GM18511 (cell line): ENCODE measurements at regions not wholly inside any gene's neighbourhood (a gene's known extent, or its start where the extent isn't known, plus 50 kb on each side); places are given as distances from the start of the nearest gene placed in this dataset.

ENCODE experiments used
- ATAC-seq: cut with Tn5 transposase; IDR thresholded peaks from one replicate; pipeline ENCODE4 v1.9.1; 2021; ENCODE audit warnings: mild to moderate bottlenecking, moderate library complexity; ENCODE audit not compliant: unreplicated experiment

DNA sequence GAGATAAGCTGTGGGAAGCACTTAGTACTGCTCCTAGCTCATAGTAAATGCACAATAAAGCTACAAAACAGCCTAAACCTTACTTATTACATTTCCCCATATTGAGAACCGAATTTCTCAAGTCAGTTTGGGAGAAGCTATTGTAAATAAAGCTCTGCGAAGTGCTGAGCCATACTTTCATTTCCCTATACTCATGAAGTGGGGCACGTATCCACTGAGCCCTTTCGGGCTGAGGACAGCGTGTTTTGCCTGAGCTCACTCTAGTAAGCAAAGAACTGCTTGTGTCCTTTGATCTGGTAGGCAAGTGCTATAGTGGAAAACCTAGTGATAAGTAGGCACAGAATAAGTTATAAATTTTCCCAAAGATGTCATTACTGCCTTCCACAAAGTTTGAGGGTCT, 165.0 kb downstream of the RSL24D1 start:
- ATAC-seq: no peak

DNA sequence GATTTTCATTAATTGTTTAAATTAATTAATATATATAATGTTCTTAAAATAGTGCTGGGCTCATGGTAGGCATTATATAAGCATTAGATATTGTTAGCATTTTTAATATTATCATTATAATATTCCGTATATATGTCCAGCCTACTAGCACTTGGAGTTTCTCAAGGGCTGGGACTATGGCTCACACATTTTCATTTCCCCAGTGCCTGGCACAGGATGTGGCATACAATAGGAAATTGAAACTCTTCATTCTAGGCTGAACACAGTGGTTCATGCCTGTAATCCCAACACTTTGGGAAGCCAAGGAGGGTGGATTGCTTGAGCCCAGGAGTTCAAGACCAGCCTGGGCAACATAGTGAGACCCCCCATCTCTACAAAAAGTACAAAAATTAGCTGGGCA, 170.4 kb downstream of the RSL24D1 start:
- ATAC-seq: no peak

DNA sequence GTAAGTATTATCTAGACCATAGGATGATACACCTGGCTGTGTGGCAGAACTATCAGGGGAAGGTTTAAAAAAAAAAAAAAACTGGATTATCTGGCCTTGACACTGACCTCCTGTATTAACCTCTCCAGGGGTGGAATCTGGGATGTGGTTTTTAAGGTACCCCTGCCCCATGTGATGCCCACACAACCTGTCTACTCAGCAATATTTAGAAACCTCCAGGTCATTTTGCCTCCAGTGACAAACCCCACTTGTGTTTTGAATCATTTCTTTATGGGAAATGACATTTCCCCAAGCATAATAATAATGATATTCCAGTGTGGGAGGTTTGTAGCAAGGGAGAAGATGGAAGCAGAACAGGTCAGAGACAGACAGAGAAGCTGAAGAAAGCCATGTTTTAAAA, 179.1 kb downstream of the RSL24D1 start:
- ATAC-seq: no peak

DNA sequence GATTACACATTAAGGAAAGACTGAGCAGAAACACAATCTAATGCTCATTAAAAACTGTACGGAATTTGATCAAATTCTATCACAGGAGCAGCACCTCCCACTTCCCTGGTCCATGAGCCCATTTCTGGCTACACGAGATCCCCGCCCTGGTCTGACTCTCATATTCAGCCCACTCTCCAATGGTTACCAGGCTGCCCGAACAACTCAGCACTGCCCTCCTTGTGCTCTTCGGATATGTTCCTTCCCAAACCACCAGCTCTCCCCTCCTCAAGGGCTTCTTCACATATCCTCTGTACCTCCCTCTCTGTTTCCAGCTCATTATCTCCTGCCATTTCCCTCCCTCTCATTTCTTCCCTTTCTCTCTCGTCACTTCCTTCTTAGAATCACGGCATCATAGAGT, 180.5 kb downstream of the RSL24D1 start:
- ATAC-seq: no peak

DNA sequence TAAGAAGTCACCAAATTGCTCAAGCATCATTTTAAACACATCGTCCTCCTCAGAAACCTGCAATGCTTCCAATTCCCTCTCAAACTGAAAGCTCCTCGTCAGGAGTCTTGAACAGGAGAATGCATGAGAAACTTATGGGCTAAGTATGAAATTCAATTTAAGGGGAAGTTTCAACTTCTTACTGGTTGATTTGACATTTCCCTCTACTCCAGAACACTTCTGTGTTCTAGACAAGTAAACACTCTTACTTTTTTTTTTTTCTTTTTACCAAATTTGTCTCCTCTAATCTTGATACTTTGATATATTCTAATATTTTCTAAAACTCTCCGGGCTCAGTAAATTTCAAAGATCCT, 181.7 kb downstream of the RSL24D1 start:
- ATAC-seq: no peak

DNA sequence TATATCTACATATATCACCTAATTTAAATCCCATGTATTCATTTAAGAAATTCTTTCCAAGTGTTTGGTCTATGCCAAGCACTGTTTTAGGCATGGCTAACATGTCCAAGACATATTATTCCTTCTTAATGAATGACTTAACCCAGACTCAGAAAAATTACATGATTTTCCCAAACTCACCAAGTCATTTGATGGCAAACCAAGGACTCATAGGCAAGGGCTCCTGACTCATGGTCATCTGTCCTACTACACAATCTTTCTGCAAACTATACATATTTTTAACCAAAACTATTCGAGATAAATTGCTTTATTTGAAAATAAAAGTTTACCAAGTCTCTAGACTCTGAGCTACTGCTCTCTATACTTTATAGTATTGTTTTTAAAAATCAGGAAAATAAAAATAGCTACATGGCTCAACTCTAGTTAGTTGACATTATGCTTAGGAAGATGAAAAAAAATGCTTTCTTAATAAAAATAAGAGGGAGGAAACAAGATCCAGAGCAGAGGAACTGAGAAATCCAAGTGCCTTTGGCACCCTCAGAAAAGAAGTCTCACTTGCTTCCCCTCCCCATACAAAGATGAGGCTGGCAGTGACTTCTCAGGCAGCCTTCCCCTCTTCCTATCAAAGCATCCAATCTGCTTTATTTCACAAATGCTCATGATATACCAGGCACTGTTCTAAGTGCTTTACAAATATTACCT, 182.2 kb downstream of the RSL24D1 start:
- ATAC-seq: no peak

DNA sequence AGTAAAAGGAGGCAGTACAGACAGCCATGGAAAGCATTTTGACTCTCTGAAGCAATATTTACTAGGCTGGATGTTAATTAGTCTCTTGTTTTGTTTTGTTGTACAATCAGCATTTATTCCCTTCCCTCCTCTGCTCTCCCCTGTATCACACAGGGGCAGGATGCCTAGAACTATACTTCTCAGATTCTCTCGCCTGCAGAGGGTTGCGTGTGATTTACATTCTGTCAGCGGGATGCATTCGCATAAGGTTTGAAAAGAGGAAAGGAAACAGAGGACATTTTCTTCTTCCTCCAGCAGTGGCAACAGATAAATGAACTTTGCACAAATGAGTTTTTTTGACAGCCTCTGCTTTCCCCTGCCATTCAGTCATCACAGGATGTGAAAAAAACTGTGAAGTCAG, 188.3 kb downstream of the RSL24D1 start:
- no peak for ATAC-seq

DNA sequence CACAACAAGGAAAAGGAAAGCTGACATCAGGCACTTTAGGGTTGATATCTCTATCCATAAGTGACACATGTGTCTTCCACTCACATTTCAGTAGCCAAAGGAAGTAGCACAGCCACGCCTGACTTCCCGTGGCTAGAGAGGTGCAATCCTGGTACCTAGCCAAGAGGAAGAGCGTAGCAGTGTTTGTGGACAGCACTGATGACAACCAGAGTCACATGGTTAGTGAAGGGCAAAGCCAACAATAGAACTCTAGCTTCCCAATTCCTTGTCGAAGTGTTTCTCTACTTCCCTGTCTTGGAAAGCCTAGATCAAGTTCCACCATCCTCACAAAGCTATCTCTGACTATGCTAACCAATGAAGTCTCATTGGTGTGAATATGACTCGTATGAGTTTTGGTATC, 189.2 kb downstream of the RSL24D1 start:
- ATAC-seq: no peak

DNA sequence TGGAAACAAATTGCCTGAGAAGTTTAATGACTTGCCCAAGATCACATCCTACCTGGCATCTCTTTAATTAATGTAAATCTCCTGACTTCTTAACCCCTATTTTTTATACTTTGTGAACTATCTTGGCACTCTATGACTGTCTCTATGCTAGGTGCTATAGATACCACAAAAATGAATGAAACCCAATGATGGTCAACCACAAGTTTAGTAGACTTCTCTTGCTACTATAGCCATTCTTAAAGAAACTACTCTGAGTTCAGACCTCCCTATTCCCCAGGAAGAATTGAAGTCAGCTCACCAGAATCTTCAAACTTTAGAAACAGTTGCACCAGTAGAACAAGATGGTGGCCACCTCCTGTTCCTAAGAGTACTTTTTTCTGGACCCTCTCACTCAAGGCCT, 191.1 kb downstream of the RSL24D1 start:
- ATAC-seq: no peak

DNA sequence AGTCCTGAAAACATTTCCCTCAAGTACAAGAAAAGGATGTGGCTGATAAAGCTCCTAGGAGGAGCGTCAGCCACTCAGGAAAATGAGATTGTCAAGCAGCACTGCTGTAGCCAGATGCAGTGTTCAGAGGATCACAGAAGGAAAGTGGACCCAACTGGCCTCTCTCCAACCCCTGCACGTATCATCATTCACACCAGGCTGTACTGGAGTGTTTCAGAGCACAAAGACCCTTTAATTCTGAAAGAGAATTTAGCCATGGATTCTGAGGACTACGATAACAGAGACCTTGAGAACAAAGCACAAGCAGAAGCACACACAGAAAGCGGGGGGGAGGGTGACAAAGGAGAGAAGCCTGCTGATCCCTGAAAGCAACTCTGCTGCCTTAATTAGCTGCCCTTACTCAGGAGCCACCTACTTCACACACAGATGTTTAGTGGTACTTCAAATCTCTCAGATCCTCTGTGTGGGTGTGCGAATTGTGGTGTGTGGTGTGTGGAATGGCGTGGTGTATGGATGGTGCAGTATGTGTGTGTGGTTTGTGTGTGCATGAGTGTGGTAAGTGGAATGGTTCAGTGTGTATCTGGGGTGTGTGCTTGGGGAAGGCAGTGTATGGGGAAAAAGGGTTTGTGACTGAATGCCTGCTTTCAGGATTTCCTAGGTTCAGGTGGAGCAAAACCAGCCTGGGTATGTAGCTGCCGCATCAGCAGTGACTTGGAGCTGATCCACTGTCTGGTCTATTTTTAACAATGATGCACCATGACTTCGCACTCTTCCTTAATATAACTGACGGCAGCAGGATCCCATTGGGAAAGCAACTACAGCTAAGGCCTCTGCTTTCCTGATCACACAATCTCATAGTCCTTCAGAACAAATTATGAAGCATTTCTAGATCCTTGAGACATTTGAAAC, 192.5 kb downstream of the RSL24D1 start:
- ATAC-seq: no peak

DNA sequence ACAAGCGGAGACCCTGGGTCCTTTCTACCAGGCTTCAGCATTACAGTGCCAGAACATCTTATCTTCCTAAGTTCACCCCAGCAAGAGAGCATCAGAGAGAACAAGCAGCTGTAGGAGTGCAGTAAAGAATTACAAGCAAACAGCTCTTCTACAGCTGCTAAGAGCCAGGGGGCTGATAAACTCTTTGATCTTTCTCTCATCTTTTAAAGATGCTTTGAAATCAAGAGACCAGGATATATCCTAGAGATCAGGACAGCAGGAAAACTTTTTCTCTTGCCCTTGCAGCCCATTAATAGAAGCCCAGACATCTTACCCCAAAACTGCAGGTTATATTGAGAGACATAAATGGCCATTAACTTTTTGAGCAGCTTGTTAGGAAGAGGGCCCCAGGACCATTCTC, 198.1 kb downstream of the RSL24D1 start:
- ATAC-seq: no peak

DNA sequence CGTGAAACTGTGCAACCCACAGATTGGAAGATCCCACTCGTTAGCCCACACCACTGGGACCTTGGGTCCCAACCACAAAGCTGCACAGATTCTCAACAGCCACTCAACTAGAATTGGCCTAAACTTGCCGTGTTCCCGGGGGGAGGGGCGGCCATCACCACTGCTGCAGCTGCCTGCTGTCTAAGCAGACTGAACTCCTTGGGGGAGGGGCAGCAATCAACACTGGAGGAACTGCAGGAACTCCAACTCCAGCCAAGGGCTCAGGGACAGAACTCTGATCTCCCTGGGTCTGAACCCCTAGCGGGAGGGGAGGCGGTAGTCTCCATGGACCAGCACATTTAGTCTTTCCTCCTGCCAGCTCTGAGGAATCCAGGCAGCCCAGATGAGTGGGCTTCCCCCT, 205.9 kb downstream of the RSL24D1 start:
- no peak for ATAC-seq

DNA sequence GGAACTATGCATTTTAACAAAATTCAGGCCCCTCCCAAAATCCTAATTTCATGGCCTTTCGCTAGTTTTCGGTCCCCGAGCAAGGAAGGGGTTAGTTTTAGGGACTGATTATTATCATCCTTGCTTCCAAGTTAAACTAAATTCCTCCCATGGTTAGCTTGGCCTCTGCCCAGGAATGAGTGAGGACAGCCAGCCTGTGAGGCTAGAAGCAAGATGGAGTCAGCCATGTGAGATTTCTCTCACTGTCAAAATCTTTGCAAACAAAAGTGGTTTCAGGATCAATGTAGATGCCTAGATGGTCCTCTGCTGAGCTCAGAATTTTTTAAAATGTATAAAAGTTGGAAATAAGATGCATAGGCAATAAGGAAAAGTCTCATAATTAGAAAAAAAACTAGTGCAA, 208.9 kb downstream of the RSL24D1 start:
- no peak for ATAC-seq

DNA sequence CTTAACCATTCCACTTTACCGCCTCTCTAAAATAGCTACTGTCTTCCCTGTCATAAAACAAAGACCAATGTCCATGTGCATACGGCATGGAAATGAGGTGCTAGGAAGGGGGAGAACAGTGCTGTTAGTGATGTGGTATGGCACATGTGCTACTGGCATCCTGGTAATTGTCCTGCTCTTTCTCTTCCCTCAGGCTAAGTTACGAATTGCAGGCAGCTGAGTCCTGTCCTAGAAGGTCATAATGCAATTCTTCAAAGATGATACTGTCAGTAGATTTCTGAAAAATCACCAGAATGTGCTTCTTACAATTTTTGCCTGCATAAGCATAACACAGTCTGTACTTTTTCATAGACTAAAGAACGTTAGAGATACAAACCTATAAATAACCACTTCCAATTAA, 216.8 kb downstream of the RSL24D1 start:
- no peak for ATAC-seq

DNA sequence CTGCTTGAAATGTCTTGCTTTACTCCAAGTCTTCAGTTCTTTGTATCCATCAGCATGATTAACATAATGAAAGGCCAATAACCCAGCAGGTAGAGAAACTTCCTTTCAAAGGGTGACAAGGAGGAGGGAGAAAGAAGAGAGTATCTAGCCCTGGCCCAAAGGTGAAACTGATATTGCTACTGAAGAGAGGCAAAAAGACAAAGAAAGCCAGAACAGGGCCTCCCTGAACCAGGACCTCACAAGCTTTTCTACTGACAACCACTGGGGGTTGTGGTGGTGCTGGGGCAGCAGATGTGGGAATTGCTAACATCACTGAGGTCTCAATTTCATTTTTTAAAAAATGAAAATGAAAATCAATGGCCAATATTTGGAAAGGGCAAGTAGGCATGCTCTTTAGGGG, 234.1 kb downstream of the RSL24D1 start:
- no peak for ATAC-seq

DNA sequence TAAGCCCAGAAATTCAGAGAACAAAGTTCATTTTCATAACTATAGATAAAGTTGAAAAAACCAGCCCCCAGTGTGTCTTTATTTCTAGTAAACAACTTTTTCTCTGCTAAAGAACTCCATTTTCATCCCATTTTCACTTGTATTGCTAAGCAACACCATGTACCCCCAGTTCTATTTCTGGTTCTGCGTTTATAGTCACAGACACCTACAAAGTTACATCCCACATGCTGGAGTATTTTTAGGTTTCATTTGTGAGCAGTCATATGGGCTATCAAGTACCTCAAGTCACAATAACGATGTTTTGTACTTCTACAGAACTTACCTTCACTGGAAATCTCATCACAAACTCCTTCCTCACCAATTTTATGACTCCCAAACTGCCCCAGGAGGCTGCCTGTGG, 236.5 kb downstream of the RSL24D1 start:
- ATAC-seq: no peak

DNA sequence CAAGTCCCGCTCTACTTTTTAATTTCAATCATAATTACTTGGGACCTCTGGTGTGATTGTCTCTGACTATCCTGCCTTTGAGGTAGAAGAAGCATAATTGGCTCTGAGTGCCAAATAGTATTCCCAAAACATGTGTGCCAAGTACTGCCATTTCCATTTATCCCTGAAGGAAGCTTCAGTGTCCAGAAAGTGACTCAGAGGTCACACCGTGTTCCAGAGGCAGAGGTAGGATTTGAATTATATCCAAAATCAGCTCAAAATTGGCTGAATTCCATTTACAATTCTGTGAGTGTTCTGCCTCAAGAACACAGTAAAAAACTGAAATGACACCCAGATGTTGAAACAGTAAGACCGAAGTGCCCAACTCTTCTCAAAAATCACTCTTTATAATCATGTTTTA, 255.3 kb downstream of the RSL24D1 start:
- no peak for ATAC-seq

DNA sequence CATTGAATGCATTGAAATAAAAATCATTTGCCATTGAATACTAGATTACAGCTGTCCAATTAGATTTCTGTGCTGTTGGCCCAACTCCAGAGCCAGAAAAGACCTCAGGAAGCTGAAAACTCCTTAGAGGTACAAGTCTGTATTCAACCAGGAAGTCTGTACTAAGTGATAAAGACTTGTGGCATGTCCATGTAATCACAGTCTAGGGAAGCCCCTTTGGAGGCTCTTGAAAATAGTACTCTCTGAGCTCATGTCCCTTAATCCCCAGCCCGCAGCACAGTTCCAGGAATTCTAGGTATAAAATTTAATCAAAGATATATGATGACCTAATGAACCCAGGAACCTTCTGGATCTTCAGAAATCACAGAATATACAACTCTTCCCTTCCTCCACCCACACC, 279.4 kb downstream of the RSL24D1 start:
- no peak for ATAC-seq

DNA sequence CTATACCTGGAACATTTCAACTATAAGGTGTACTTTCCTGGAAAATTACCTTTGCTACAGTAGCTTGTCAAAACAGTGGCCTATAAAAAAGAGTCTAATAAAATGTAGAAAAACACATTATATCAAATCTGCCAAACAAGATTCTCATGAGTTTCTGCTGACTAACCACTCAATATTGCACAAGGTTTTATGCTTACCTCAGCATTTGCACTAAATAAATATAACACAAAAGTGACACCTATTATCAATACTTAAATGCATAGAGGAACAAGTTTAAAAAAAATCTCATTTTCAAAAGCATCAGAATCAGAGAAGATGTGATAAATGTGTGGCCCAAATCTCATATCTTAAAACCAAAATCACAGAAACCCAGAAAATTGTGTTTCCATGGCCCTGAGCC, 281.4 kb downstream of the RSL24D1 start:
- no peak for ATAC-seq

DNA sequence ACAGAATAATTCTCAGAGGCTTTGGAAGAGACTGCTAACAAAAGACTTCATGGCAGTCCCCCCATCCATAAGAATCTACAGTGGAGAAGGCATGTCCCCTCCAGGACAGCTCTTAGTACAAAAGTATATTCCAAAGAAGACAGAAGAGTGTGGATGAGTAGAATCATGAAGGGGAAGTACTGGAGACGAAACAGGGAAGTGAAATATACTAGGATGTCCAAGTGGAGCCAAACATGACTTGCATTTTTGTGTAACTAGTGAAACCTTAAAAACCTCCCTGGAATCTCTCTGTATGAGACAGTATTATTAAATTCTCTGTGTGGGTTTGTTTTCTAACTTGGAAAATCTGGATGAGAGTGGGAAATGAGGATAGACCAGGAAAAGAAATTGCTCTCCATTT, 312.4 kb downstream of the RSL24D1 start:
- no peak for ATAC-seq

DNA sequence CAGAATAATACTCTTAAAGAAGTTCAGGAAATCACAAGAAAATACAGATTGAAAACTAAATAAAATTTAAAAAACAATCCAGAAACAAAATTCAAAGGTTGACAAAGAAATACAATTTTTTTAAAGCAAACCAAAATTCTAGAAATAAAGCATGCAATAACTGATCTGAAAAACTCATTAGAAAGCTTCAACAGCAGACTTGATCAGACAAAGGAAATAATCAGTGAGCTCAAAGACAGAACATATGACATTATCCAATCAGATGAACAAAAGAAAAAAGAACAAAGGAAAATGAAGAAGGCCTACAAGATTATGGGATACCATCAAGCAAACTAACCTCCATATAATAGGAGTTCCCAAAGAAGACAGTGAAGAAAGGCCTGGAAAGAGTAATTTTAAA, 336.8 kb downstream of the RSL24D1 start:
- no peak for ATAC-seq

DNA sequence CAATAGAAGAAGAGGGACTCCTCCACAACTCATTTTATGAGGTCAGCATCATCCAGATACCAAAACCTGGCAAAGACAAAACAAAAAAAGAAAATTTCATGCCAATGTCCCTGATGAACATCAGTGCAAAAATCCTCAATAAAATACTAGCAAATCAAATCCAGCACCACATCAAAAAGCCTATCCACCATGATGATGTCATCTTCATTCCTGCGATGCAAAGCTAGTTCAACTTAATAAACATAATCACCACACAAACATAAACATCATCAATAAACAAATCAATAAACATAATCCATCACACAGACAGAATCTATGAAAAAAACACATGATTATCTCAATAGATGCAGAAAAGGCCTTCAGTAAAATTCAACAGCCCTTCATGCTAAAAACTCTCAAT, 342.1 kb downstream of the RSL24D1 start:
- no peak for ATAC-seq

DNA sequence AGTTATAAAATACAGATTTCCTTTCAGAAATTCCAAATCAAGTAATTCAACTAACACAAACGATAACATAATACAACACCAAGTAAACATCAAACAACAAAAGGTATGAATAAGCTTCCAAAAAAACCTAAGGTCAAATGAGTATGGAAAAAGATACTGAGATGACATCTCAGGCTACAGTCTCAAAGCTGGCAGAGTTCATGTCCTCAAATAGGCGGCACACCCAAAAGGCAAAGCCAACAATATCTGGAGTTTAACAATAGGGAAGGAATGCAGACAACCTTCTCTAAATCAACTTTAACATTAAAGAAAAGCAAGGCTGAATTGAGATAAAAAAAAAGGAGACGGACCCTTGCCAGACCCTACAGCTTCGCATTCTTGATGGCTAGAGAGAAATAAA, 346.6 kb downstream of the RSL24D1 start:
- ATAC-seq: no peak
